Lower leg skin (tissue), 4 donors: ENCODE measurements at regions not wholly inside any gene's neighbourhood (a gene's known extent, or its start where the extent isn't known, plus 50 kb on each side); places are given as distances from the start of the nearest gene placed in this dataset.

Source experiments
- DNase-seq, 2 donors: peaks; one replicate each; pipeline ENCODE4 v3.0.0-alpha.2; 2019; ENCODE audit warnings: low spot score in 2 of 2
- H3K4me3 ChIP-seq: fragments of 200-600 bp; sonication (generic); 2 replicates; pipeline ENCODE4 v1.5.1; 2017; ENCODE audit warnings: mild to moderate bottlenecking, low read depth; ENCODE audit not compliant: poor library complexity, severe bottlenecking
- CTCF ChIP-seq, 3 donors: fragments of 450-650 bp; IDR thresholded peaks; one replicate each; pipeline ENCODE4 v1.5.1; 2016; ENCODE audit warnings: antibody characterized with exemption in 3 of 3, mild to moderate bottlenecking in 3 of 3, moderate library complexity in 2 of 3
- POLR2A ChIP-seq, 2 donors: fragments of 450-650 bp; IDR thresholded peaks; one replicate each; pipeline ENCODE4 v1.6.1; 2016 to 2017; ENCODE audit warnings: antibody characterized with exemption in 2 of 2, mild to moderate bottlenecking in 1 of 2, moderate library complexity in 1 of 2
- WGBS, 2 donors: methylation state at CpG; one replicate each; pipeline ENCODE4 v1.1.5; 2018; 5-methylcytosine and 5-hydroxymethylcytosine counted together
- intact Hi-C: fragments of 100-400 bp; cut with DNase I; formaldehyde crosslinking; loops from one replicate; pipeline ENCODE4 v1.15.0; 2023; ENCODE audit warnings: low total_unique reads

GRCh38 chr3:181940703-181941102, 229.0 kb downstream of the SOX2 start:
- TF ChIP-seq CTCF (IDR thresholded peaks at IDR 0.05) (no peak), POLR2A (IDR thresholded peaks at IDR 0.05) (no peak)
- WGBS, 2 donors: 73 to 75% methylated on average over 3 of the region's 3 CpGs
- intact Hi-C loops: no loop called here
- H3K4me3 ChIP-seq: no peak overlapping the region
- no peak for DNase-seq

- H3K4me3 ChIP-seq: no peak overlapping the region
- DNase-seq: no peak
- intact Hi-C loops: no loop called here
- WGBS, 2 donors: 6% methylated on average over 5 of the region's 5 CpGs
- TF ChIP-seq CTCF (IDR thresholded peaks at IDR 0.05): no peak
Measured at GRCh38 chr3:181941250-181941649, 229.5 kb downstream of the SOX2 start.

DNA sequence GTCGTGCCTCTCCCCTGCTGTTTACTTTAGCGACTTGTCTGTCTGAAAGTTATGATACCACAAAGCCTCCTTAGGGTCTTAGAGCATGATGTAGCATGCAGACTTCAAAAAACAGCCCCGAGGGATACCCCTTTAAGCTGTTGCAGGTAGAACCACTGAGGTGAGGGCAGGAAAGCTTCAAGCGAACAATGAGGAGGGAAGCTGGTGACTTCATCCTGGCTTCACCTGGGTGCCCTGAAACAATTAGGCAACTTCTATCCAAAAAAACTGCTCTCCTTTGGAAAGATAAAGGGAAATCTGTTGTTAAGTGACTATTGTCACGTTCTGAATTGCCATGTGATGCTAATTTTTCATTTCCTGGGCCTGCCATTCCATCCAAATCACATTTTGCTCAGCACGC, 231.6 kb downstream of the SOX2 start:
- no peak for DNase-seq
- H3K4me3 ChIP-seq: no peak overlapping the region
- intact Hi-C loops: no loop called here
- TF ChIP-seq CTCF (IDR thresholded peaks at IDR 0.05): no peak
- no peak for TF ChIP-seq POLR2A (IDR thresholded peaks at IDR 0.05)
- WGBS, 2 donors: 59 to 66% methylated on average over 6 of the region's 6 CpGs

DNA sequence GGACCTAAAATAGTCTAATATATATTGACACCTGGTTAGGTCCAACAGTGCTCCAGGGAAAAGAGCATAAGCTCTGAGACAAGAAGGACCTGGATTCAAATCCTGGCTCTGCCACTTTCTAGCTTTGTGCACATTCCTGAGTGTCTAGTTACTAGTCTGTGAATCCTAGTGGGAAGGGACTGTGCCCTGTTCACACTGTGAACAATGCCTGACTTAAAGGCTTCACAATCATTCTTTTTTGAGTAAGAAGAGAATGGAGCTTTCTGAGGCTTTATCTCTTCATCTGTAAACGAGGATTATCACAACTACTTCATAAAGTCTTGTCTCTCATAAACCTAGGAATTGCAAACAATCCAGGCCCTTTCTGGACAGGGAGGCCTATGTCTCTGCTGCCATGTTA, 235.9 kb downstream of the SOX2 start:
- intact Hi-C loops: no loop called here
- 33 to 38% methylated on average over 1 of the region's 1 CpG for WGBS, 2 donors
- no peak for DNase-seq
- TF ChIP-seq CTCF (IDR thresholded peaks at IDR 0.05) (no peak), POLR2A (IDR thresholded peaks at IDR 0.05) (no peak)
- no peak overlapping the region for H3K4me3 ChIP-seq

- TF ChIP-seq POLR2A (IDR thresholded peaks at IDR 0.05) (no peak), CTCF (IDR thresholded peaks at IDR 0.05) (no peak)
- H3K4me3 ChIP-seq: no peak overlapping the region
- DNase-seq: no peak
- 75 to 82% methylated on average over 2 of the region's 2 CpGs for WGBS, 2 donors
- intact Hi-C loops: no loop called here
Measured at GRCh38 chr3:181948286-181948685, 236.6 kb downstream of the SOX2 start.

- DNase-seq: no peak
- no peak overlapping the region for H3K4me3 ChIP-seq
- intact Hi-C loops: no loop called here
- 67 to 72% methylated on average over 5 of the region's 5 CpGs for WGBS, 2 donors
- TF ChIP-seq POLR2A (IDR thresholded peaks at IDR 0.05) (no peak), CTCF (IDR thresholded peaks at IDR 0.05) (no peak)
Measured at GRCh38 chr3:181952221-181952620, 240.5 kb downstream of the SOX2 start.
